PC-3 (cell line): ENCODE measurements at regions not wholly inside any gene's neighbourhood (a gene's known extent, or its start where the extent isn't known, plus 50 kb on each side); places are given as distances from the start of the nearest gene placed in this dataset.

ENCODE experiments used
- ATAC-seq: fragments of 200-7000 bp; cut with Tn5 transposase; 2 replicates; pipeline ENCODE4 v1.9.1; 2020; ENCODE audit warnings: mild to moderate bottlenecking, moderate library complexity
- BruUV-seq: library from RNA; stranded (reverse); fragments of 400-500 nt; replicated peaks from 2 replicates; lab custom pipeline; 2021; lab: Mats Ljungman, UMichigan
- CTCF ChIA-PET: fragments of 300-600 bp; sonication (Branson Sonifier 250); formaldehyde crosslinking; loops from one replicate; lab custom pipeline; 2022; ENCODE audit warnings: antibody characterized with exemption; lab: Charles Lee
- POLR2A ChIA-PET: fragments of 300-600 bp; sonication (Branson Sonifier 250); formaldehyde crosslinking; loops from one replicate; lab custom pipeline; 2022; ENCODE audit warnings: antibody characterized with exemption; ENCODE audit not compliant: unreplicated experiment; lab: Charles Lee
- DNase-seq: peaks from one replicate; pipeline ENCODE4 v3.0.0-alpha.2; 2015
- H2AFZ ChIP-seq: fragments of 300-600 bp; sonication (generic); 2 replicates; pipeline ENCODE4 v1.6.0; 2016; ENCODE audit warnings: antibody characterized with exemption, low read length
- H3F3A ChIP-seq: fragments of 300-600 bp; sonication (generic); one replicate; pipeline ENCODE4 v1.6.0; 2017; ENCODE audit warnings: antibody characterized with exemption, low read length, control low read depth, mild to moderate bottlenecking; ENCODE audit not compliant: unreplicated experiment
- H3K27ac ChIP-seq: fragments of 300-600 bp; sonication (generic); 2 replicates; pipeline ENCODE4 v1.5.1; 2016; ENCODE audit warnings: mild to moderate bottlenecking, low read length
- H3K27me3 ChIP-seq: fragments of 300-600 bp; sonication (generic); 2 replicates; pipeline ENCODE4 v1.6.1; 2016; ENCODE audit warnings: low read length, mixed read lengths
- H3K36me3 ChIP-seq: fragments of 300-600 bp; sonication (generic); 2 replicates; pipeline ENCODE4 v1.6.1; 2016; ENCODE audit warnings: low read depth, mixed run types, low read length, mixed read lengths
- H3K4me1 ChIP-seq: fragments of 300-600 bp; sonication (generic); 2 replicates; pipeline ENCODE4 v1.5.1; 2016; ENCODE audit warnings: low read length; ENCODE audit not compliant: insufficient read depth
- H3K4me2 ChIP-seq: fragments of 300-600 bp; sonication (generic); 2 replicates; pipeline ENCODE4 v1.6.0; 2016; ENCODE audit warnings: low read length
- H3K4me3 ChIP-seq: fragments of 300-600 bp; sonication (generic); 2 replicates; pipeline ENCODE4 v1.5.1; 2016; ENCODE audit warnings: mild to moderate bottlenecking, low read length, mixed read lengths
- H3K79me2 ChIP-seq: fragments of 300-600 bp; sonication (generic); 2 replicates; pipeline ENCODE4 v1.6.1; 2017; ENCODE audit warnings: low read length, mixed read lengths
- H3K9ac ChIP-seq: fragments of 300-600 bp; sonication (generic); 2 replicates; pipeline ENCODE4 v1.6.0; 2016; ENCODE audit warnings: mild to moderate bottlenecking, low read length
- H3K9me2 ChIP-seq: fragments of 300-600 bp; sonication (generic); replicated peaks from 2 replicates; pipeline ENCODE4 v1.6.1; 2016; ENCODE audit warnings: mixed run types, low read length, mixed read lengths
- H3K9me3 ChIP-seq: fragments of 300-600 bp; sonication (generic); 2 replicates; pipeline ENCODE4 v1.6.1; 2016; ENCODE audit warnings: low read length, mixed read lengths
- H4K20me1 ChIP-seq: fragments of 300-600 bp; sonication (generic); 2 replicates; pipeline ENCODE4 v1.6.1; 2016; ENCODE audit warnings: low read length, mixed read lengths
- CTCF ChIP-seq: fragments of 300-600 bp; sonication (generic); conservative IDR thresholded peaks from 2 replicates; pipeline ENCODE4 v1.5.1; 2017; ENCODE audit warnings: antibody characterized with exemption, low read depth, mild to moderate bottlenecking, low read length
- EZH2 ChIP-seq: fragments of 300-600 bp; sonication (generic); IDR thresholded peaks from one replicate; pipeline ENCODE4 v1.6.1; 2017; ENCODE audit warnings: antibody characterized with exemption, mild to moderate bottlenecking, low read length; ENCODE audit not compliant: unreplicated experiment
- EZH2phosphoT487 ChIP-seq: fragments of 300-600 bp; sonication (generic); IDR thresholded peaks from 2 replicates; pipeline ENCODE4 v1.6.1; 2018; ENCODE audit warnings: mild to moderate bottlenecking, antibody characterized with exemption, low read length, borderline replicate concordance
- intact Hi-C: fragments of 100-400 bp; cut with micrococcal nuclease; formaldehyde crosslinking; loops from 2 replicates; pipeline ENCODE4 v1.9.0; 2023

GRCh38 chr18:5091741-5092140 is 105.3 kb downstream of the AKAIN1 start:
- Histone ChIP-seq H3K79me2 (no peaks in the 10 kb centered on the region), H2AFZ (no peak overlapping the region), H3K9ac (no peak overlapping the region), H3K36me3 (no peaks in the 10 kb centered on the region), H3K27ac (no peak overlapping the region), H4K20me1 (no peaks in the 10 kb centered on the region), H3K9me3 (no peaks in the 10 kb centered on the region), H3K4me2 (no peak overlapping the region), H3K9me2 (no peaks in the 10 kb centered on the region), H3K4me3 (no peak overlapping the region), H3F3A (no peaks in the 10 kb centered on the region), H3K4me1 (no peaks in the 10 kb centered on the region), H3K27me3 (no peaks in the 10 kb centered on the region)
- intact Hi-C loops: no loop called here
- CTCF ChIA-PET: no interaction called here
- DNase-seq: no peak
- no peak for ATAC-seq
- TF ChIP-seq CTCF (no peak), EZH2phosphoT487 (no peak), EZH2 (no peak)
- POLR2A ChIA-PET: no interaction called here
- BruUV-seq: no TSS peak

- BruUV-seq: no TSS peak
- H3K9ac ChIP-seq: no peak overlapping the region
- 0 out of 2 replicates have a peak, but pooled peaks have one; percentile 29 for ATAC-seq
Observed at GRCh38 chr18:5075297-5075696, 121.8 kb downstream of the AKAIN1 start.

More at GRCh38 chr18:5075297-5075696, 121.8 kb downstream of the AKAIN1 start:
- DNase-seq: no peak
- Histone ChIP-seq H2AFZ (no peak overlapping the region), H3K79me2 (no peaks in the 10 kb centered on the region), H3K9me2 (no peaks in the 10 kb centered on the region), H3K4me2 (no peak overlapping the region), H3K4me3 (no peak overlapping the region), H4K20me1 (no peaks in the 10 kb centered on the region), H3F3A (no peaks in the 10 kb centered on the region), H3K9me3 (no peaks in the 10 kb centered on the region), H3K27ac (no peak overlapping the region), H3K36me3 (no peaks in the 10 kb centered on the region), H3K4me1 (no peaks in the 10 kb centered on the region), H3K27me3 (no peaks in the 10 kb centered on the region)
- intact Hi-C loops: loop anchor here (10.0 kb wide), 1 partner anchor 530 kb away; no protein-coding TSS in a partner anchor
- TF ChIP-seq EZH2: no peak
- TF ChIP-seq CTCF: no peak
- no peak for TF ChIP-seq EZH2phosphoT487
- CTCF ChIA-PET: interaction anchor here (0.5 kb wide), 1 partner anchor 936 kb away, joined by 3 read pairs; no protein-coding TSS in a partner anchor
- POLR2A ChIA-PET: no interaction called here
